HG03457 (cell line): ENCODE measurements at regions not wholly inside any gene's neighbourhood (a gene's known extent, or its start where the extent isn't known, plus 50 kb on each side); places are given as distances from the start of the nearest gene placed in this dataset.
"Not testable (repeated sequence)": the region's sequence is repeated elsewhere in the genome, so short reads cannot be mapped to it uniquely, and the experiment has no call there.

Experiments used
- ATAC-seq: cut with Tn5 transposase; IDR thresholded peaks from one replicate; pipeline ENCODE4 v1.9.1; 2021; ENCODE audit warnings: moderate number of reproducible peaks; ENCODE audit not compliant: unreplicated experiment

DNA sequence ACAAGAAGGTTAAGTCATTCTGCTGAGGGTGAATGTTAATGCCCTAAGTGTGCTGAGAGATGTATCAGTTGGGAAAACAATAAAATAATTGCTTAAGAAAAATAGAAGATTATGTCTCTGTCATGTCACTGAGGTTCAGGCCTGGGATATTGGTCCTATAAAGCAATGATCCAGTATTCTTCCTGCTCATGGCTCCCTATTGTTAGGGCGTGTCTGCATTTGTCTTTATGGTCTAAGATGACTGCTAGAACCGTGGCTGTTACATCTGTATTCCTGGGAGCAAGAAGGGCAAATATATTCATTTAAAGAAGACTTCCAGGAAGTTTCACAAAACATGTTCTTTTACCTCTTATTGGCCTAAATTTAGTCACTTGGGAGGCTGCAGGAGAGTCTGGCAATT is 125.0 kb downstream of the KCNE4 start:
- ATAC-seq: no peak

DNA sequence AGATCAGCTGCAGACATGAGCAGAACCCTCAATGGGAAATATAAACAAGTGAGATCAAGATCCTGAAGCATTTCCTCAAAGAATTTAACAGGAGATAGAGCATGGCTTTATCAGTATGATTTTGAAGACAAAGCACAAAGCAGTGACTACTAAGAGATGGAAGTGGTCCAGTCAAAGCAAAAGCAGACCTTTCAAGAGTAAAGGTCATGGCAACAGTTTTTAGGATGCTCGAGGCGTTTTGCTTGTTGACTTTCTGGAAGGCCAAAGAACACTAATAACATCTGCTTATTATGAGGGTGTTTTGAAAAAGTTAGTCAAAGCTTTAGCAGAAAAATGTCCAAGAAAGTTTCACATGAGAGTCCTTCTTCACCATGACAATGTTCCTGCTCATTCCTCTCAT is 128.5 kb downstream of the KCNE4 start:
- no peak for ATAC-seq

DNA sequence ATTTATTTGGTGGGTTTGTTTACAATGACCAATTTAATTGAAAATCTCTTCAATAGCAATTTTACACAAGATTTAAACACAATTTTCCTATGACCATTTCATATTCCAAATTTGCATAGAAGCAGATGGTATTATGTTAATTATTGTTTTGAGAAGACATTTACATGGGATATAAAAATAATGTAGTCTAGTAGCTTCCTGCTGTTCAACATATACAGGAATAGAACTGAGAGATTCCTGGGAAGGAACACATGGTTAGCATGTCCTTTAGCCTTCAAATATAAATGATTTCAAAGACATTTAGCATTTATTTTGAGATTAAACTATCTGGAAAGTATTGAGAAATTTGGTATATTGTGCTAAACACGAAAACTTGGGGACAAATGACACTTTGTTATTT is 129.6 kb downstream of the KCNE4 start:
- ATAC-seq: no peak

DNA sequence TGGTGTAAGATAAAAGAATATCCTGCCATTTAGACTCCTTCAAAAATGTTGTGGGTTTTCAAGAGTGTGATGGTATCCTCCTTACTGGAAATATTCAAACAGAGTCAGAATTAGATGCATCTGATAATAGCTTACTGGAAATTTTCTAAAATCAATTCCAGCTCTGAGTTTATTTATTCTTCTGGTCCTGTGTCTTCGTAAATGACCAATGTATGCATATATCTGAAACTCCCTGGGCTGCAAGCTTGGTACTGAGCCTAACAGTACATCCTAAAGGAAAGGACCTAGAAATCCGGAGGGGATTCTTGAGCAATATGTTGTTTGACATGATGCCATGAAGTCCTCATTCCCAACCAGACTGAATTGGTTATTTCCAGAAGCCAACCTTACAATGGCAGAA is 130.4 kb downstream of the KCNE4 start:
- no peak for ATAC-seq

DNA sequence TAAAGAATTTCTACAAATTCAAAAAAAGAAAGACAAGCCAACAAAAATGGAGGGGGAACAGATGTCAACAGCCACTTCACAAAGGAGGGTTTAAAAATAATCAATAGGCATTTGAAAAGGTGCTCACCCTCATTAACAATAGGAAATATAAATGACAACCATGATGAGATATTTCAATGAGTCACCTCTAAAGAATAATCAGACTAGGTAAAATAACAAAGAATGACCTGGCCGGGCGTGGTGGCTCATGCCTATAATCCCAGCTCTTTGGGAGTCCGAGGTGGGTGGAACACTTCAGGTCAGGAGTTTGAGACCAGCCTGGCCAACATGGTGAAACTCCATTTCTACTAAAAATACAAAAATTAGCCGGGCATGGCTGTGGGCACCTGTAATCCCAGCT is 133.6 kb downstream of the KCNE4 start:
- no peak for ATAC-seq

DNA sequence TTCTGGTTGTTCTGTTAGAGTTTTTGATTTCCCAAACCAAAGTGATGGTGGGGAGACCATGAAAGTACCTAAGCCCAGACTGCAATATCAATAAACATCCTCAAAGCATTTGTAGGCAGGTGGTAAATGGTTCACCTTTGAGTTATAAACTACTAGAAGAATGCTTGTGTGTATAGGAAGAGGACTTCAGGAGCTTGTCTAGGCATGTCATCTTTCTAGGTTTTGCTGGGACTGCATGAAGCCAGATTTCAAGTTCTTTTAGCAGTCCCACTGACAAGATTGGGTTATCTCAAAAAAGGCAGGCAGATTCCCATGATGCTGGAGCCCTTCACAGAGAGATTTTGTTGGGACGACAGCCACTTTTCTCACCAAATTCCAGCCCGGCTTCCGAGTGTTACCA is 135.3 kb downstream of the KCNE4 start:
- no peak for ATAC-seq

DNA sequence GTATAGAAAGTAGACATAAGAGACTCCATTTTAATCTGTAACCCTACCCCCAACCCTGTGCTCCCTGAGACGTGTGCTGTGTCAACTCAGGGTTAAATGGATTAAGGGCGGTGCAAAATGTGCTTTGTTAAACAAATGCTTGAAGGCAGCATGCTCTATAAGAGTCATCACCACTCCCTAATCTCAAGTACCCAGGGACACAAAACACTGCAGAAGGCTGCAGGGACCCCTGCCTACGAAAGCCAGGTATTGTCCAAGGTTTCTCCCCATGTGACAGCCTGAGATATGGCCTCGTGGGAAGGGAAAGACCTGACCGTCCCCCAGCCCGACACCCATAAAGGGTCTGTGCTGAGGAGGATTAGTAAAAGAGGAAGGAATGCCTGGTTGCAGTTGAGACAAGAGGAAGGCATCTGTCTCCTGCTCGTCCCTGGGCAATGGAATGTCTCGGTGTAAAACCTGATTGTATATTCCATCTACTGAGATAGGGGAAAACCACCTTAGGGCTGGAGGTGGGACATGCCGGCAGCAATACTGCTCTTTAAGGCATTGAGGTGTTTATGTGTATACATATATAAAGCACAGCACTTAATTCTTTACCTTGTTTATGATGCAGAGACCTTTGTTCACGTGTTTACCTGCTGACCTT is 138.7 kb downstream of the KCNE4 start:
- ATAC-seq: not testable (repeated sequence)

DNA sequence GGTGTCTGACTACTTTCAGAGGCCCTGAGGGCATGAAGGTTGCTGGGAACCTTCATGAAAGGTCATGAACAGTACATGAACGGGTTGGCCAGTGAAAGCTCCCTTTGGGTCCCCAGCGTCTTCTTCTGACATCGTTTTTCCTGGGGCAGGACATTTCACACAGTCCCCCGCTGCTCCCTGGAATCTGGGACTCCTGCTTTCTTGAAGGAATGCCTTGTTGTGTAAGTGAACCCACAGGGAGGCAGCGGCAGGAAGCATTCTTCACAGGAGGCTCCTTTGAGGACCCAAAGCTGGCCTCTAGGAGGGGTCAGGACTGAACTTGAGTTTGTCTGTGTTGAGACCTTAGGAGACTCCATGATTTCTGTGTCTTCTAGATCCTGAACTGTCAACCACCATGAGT is 144.3 kb downstream of the KCNE4 start:
- ATAC-seq: no peak

DNA sequence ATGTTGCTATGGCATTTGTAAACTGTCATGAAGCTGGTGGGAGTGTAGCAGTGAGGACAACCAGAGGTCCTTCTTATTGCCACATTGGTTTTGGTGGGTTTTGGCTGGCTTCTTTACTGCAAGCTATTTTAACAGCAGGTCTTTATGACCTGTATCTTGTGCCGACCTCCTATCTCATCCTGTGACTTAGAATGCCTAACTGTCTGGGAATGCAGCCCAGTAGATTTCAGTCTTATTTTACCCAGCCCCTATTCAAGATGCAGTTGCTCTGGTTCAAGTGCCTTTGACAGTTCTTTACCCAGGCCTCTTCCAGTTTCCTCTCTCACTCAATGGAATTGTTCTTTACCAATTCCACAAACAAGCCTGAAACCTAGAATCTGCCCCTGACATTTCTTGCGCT is 145.1 kb downstream of the KCNE4 start:
- ATAC-seq: no peak

DNA sequence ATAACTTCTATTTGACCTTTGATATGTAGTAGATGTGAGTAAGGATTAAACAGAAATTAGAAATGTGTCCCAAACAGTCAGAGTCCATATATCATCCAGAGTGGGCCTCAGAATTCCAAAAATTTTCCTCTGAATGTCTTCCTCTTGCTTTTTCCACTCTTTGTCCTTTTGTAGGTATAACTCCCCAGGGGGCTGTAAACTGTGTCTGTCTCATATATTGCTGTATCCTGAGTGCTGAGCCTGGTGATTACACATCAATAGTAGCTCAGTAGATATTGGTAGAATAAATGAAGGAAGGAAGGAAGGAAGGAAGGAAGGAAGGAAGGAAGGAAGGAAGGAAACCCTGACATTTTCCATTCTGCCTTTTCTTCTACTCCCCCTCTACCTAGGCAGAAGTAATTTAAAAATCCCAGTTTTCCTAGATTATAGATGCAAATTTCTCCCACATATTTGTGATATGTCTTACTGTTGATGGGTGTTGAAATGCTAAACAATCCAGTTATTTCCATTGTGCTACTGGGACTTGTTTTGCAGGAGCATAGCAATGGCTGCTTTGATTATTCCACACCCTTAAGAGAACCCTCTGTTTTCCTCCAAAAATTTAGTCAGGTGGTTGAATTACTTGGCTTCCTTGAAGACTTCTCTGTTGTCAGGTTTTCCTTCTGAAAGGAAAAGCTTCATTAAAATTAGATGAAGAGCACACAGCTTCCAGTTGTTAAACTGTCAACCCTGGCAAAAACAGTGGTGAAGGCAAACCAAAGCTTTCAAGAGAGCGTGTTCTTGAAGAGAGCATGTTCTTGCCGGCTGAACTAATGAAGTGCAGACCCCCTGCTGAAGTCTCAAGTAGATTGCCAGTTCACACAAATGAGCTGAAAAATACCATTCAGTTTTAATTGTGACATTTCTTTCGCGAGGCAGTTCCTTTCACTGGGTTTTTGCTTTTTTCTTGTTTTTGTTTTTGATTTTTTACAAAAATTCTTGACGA is 147.8 kb downstream of the KCNE4 start:
- no peak for ATAC-seq

DNA sequence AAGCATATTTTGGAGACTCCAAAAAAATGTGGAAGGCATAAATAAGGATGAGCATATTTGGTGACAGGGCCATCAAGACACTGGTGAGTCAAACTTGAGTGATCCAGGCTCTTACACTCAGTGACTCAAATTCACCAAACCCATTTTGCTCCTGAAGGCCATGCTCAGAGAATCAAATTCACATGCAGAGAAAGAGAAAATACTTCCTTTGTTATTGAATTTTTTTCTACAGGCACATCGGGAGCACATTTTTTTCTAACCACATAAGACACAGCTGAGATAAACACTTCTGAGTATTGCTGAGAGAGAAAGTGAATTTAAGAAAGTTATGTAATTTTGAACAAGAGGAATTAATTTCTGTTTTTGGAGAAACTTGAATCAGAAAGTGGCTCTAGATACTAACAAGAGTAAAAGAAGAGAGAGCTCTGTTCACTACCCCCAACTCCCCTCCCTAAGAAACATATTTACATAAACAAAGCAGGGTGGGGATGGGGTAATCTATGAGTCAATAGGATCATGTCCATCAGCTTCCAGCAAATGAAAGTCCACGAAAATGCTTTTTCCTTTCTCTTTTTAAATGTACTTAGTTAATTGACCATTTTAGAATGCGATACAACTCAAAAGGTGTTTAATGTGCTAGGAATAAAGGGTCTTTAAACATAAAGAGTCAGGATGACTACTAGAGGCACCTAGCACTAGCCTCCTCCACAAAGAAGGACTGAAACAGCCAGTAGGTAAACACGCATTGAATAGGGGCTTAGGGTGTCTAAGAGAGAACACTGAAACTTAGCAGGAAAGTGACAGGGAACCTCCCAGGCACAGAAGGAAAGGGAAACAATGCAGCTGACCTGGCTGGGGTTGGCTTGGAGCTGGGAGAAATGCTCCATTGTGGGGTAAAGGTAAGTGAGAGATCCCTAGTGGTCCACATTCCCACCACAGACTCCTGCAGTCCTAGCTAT is 152.3 kb downstream of the KCNE4 start:
- no peak for ATAC-seq

DNA sequence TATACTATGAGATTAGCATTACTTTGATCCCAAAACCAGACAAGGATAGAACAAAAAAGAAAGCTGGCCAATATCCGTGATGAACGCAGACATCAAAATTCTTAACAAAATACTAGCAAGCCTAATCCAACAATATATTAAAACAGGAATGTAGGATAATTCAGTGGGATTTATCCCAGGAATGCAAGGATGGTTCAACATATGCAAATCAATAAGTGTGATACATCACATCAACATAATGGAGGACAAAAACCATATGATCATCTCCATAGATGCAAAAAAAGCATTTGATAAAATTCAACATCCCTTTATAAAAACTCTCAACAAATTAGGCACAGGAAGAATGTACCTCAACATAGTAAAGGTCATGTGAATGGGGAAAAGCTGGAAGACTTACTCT is 158.5 kb downstream of the KCNE4 start:
- ATAC-seq: no peak

DNA sequence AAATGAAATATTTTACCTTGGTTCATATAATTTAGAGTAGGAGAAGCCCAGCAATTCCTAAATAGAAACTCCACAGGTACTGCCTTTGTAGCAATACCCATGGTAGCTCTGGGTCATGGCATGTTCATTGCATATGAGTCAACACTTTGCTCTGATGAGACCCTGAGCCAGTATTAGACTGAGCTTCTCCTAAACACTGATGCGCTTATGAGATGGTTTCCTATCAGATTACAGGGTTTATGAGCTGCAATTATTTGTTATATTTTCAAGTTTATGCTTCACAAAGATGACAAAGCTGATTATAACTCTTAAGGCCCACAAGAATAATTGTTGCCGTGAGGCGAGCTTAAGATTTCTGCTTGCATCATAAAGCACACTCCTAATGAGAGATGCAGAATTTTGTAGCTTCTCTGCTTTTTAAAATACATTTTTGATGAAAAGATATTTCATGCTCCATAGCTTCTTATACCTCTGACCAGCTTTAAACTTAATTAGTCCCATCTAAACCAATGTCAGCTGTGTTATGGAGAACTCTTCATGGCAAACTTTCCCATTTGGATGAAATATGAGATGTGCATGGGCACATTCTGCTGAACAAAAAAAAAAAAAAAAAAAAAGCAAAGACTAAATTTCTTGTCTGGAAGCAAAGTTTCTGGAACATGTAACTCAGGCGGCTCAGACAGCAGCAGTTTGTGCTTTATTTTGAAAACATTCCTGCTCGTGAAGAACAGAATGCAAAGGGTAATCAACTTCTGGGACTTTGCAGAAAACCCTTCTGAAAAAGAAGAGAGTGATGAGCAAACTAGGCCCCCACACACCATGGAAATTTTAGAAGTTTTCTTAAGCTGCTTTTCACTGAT is 162.6 kb downstream of the KCNE4 start:
- ATAC-seq: no peak

DNA sequence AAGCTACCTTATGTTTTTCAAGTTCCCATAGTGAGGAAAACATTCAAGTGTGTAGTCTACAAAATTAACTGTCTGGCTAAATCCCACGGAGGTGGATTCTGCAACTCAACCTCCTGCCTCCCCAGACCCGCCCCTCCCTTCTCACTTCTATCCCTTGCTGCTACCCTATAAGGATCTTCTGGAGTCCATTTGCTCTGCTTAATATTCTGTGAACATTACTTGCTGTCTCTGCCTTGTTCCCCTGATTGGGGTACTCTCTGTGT is 163.2 kb downstream of the KCNE4 start:
- no peak for ATAC-seq

DNA sequence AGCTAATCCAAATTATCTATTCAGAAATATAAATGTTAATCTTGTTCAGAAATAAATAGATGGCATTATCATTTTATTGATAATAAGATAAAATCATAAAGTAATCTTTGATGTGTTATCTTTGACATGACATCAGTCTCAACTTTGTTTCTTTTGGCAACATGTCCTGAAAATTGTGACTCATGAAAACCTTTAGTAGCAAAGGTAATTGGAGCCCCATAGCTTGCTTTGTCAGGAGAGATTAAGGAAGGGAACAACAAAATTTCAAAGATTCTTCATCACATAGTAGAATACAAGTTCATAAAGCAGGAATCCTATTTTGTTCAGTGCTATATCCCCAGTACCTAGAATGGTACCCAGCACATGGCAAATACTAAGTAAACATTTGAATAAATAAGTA is 165.4 kb downstream of the KCNE4 start:
- ATAC-seq: no peak

DNA sequence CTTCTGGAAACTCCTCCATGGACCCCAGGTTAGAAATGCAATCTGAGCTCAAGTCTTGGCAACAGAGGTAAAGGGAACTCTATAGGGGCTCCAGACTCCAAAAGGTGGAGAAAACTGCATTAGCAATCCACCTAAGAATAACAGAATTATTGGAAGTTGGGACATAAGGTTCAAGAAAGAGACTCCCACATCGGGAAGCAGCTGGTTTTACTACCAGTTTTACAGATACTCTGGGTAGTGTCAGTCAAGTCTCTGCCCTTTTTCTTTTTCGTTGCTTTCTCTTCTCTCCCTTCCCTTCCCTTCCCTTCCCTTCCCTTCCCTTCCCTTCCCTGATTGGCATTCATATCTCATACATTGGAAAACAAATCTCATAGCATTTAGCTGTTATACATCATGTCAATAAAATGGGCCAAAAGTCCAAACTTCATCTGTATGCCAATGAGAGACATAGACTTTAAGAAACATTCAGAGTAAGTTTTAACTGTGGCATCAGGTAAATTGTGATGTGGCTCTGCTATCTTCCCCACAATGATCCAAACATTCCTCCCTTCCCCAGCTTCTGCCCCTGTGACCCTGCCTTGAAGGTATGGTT is 166.7 kb downstream of the KCNE4 start:
- ATAC-seq: no peak

DNA sequence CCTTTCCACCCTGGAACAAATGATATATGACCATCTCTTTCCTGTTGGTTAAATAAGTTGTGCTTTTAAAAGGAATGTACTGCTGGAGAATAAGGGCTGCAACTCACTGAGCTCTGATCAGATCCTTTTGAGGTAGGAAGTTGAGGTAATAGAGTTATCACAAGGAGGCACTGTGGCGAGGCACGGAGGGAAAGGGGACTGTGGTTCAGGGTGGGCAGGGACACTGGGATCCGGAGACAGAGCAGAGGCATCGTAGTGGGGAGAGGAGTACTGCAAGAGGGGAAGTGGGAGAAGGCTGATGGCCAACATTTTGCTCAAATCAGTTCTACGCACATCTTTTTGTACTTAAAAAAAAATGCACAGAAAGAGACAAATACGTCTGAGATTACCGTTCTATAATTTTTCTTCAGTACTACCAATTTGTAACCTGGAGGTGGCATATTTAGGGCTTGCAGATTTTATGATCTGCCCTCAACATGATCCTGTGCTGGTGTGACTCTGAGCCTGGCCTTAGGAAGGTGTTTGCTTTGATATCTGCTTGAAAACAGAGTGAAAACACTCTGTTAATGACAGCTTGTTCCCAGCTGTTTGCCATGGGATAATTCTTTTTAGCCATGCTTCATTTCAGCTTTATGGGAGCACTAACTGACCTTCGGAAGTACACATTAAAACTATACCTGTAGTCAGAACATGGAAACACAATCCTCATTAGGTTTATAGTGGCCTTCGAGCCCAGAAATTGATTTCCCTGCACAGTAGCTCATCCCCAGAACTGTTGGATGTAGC is 168.1 kb downstream of the KCNE4 start:
- no peak for ATAC-seq

DNA sequence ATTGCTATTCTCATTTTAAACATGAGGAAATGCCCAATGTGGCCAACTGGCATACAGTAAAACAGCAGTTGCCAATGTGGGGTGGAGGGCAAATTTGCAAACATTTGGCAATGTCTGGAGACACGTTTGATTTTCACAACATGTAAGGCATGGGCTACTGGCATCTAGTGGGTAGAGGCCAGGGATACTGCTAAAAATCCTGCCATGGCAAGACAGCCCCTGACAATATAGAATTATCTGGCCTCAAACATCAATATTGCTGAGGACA is 168.6 kb downstream of the KCNE4 start:
- ATAC-seq: no peak

DNA sequence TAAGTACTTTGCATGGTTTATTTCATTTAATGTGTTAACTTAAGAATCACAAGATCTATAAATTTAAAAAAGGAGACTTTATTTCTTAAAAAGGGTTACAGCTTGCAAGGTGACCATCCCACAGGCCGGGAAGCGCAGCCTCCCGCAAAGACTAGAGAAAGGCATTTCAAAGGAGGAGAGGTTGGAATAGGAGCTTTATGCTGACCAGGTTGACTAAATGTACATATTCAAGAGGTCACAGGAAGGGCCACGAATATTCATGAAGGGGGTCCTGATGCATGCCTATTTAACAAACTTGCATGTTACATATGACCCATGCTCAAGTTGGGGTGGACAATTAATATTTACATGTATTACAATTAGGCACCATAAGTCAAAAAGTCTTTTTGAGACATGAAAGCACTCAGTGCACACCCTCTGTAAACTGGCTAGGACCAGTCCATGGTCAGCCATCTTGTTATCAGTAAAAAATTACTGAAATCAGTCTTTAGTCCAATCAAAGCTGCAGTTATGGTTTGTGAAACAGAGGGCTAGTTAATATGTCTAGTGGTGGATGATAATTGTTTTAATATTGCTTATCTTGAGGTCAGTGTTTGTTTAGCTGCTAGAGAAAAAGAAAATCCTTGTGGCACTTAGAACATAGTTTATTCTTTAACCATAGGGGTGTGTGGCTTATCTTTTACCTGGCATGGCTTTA is 169.3 kb downstream of the KCNE4 start:
- ATAC-seq: no peak
